ENCODE measurements at regions not wholly inside any gene's neighbourhood (a gene's known extent, or its start where the extent isn't known, plus 50 kb on each side); places are given as distances from the start of the nearest gene placed in this dataset.

GRCh38 chr3:81916890-81917289 lies 155.4 kb upstream of the GBE1 start:
- no peaks in the 10 kb centered on the region for H3K9me3 Mint-ChIP-seq (ENCODE audit: unreplicated experiment)
- H3K27ac Mint-ChIP-seq (ENCODE audit: unreplicated experiment): no peak overlapping the region
- no peak for TF ChIP-seq CTCF (IDR thresholded peaks at IDR 0.05; ENCODE audit: unreplicated experiment)
- no peak overlapping the region for H3K4me3 Mint-ChIP-seq (ENCODE audit: unreplicated experiment)
- no peaks in the 10 kb centered on the region for H3K4me1 Mint-ChIP-seq (ENCODE audit: unreplicated experiment)
- no peak for DNase-seq (ENCODE audit: low spot score)
- no peaks in the 10 kb centered on the region for H3K27me3 Mint-ChIP-seq (ENCODE audit: unreplicated experiment)
- H3K36me3 Mint-ChIP-seq (ENCODE audit: low read depth, unreplicated experiment): no peaks in the 10 kb centered on the region

- DNase-seq (ENCODE audit: low spot score): no peak
- Mint-ChIP-seq H3K27ac (ENCODE audit: unreplicated experiment) (no peak overlapping the region), H3K27me3 (ENCODE audit: unreplicated experiment) (no peaks in the 10 kb centered on the region), H3K36me3 (ENCODE audit: low read depth, unreplicated experiment) (no peaks in the 10 kb centered on the region), H3K9me3 (ENCODE audit: unreplicated experiment) (no peaks in the 10 kb centered on the region), H3K4me3 (ENCODE audit: unreplicated experiment) (no peak overlapping the region), H3K4me1 (ENCODE audit: unreplicated experiment) (no peaks in the 10 kb centered on the region)
- TF ChIP-seq CTCF (IDR thresholded peaks at IDR 0.05; ENCODE audit: unreplicated experiment): no peak
Observed at GRCh38 chr3:81913886-81914663, 152.6 kb upstream of the GBE1 start.

GRCh38 chr3:81911221-81911620 lies 149.8 kb upstream of the GBE1 start:
- Mint-ChIP-seq H3K4me3 (ENCODE audit: unreplicated experiment) (no peak overlapping the region), H3K36me3 (ENCODE audit: low read depth, unreplicated experiment) (no peaks in the 10 kb centered on the region), H3K9me3 (ENCODE audit: unreplicated experiment) (no peaks in the 10 kb centered on the region), H3K27me3 (ENCODE audit: unreplicated experiment) (peaks cover 3% of the 10 kb centered on the region), H3K27ac (ENCODE audit: unreplicated experiment) (no peak overlapping the region), H3K4me1 (ENCODE audit: unreplicated experiment) (no peaks in the 10 kb centered on the region)
- no peak for DNase-seq (ENCODE audit: low spot score)
- TF ChIP-seq CTCF (IDR thresholded peaks at IDR 0.05; ENCODE audit: unreplicated experiment): no peak

GRCh38 chr3:81910244-81910852 lies 148.9 kb upstream of the GBE1 start:
- Mint-ChIP-seq H3K9me3 (ENCODE audit: unreplicated experiment) (no peaks in the 10 kb centered on the region), H3K4me1 (ENCODE audit: unreplicated experiment) (no peaks in the 10 kb centered on the region), H3K27ac (ENCODE audit: unreplicated experiment) (no peak overlapping the region), H3K36me3 (ENCODE audit: low read depth, unreplicated experiment) (no peaks in the 10 kb centered on the region), H3K4me3 (ENCODE audit: unreplicated experiment) (no peak overlapping the region), H3K27me3 (ENCODE audit: unreplicated experiment) (peaks cover 3% of the 10 kb centered on the region)
- TF ChIP-seq CTCF (IDR thresholded peaks at IDR 0.05; ENCODE audit: unreplicated experiment): peak; percentile 97
- peak; percentile 39 for DNase-seq (ENCODE audit: low spot score)

GRCh38 chr3:81909796-81910195 lies 148.4 kb upstream of the GBE1 start:
- Mint-ChIP-seq H3K27me3 (ENCODE audit: unreplicated experiment) (peaks cover 3% of the 10 kb centered on the region), H3K9me3 (ENCODE audit: unreplicated experiment) (no peaks in the 10 kb centered on the region), H3K36me3 (ENCODE audit: low read depth, unreplicated experiment) (no peaks in the 10 kb centered on the region), H3K4me3 (ENCODE audit: unreplicated experiment) (no peak overlapping the region), H3K27ac (ENCODE audit: unreplicated experiment) (no peak overlapping the region), H3K4me1 (ENCODE audit: unreplicated experiment) (no peaks in the 10 kb centered on the region)
- no peak for TF ChIP-seq CTCF (IDR thresholded peaks at IDR 0.05; ENCODE audit: unreplicated experiment)
- DNase-seq (ENCODE audit: low spot score): no peak
